ENCODE measurements at regions not wholly inside any gene's neighbourhood (a gene's known extent, or its start where the extent isn't known, plus 50 kb on each side); places are given as distances from the start of the nearest gene placed in this dataset.

- no peak for DNase-seq (ENCODE audit: low read depth)
- no peak overlapping the region for H3K4me3 ChIP-seq (ENCODE audit: low read depth, low read length)
- TF ChIP-seq, protein P1, sequence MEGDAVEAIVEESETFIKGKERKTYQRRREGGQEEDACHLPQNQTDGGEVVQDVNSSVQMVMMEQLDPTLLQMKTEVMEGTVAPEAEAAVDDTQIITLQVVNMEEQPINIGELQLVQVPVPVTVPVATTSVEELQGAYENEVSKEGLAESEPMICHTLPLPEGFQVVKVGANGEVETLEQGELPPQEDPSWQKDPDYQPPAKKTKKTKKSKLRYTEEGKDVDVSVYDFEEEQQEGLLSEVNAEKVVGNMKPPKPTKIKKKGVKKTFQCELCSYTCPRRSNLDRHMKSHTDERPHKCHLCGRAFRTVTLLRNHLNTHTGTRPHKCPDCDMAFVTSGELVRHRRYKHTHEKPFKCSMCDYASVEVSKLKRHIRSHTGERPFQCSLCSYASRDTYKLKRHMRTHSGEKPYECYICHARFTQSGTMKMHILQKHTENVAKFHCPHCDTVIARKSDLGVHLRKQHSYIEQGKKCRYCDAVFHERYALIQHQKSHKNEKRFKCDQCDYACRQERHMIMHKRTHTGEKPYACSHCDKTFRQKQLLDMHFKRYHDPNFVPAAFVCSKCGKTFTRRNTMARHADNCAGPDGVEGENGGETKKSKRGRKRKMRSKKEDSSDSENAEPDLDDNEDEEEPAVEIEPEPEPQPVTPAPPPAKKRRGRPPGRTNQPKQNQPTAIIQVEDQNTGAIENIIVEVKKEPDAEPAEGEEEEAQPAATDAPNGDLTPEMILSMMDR (IDR thresholded peaks at IDR 0.05; ENCODE audit: insufficient read depth, low read depth, low read length, missing control alignments): no peak
Observed at GRCh38 chr13:40504641-40505040, 161.8 kb downstream of the FOXO1 start.

DNA sequence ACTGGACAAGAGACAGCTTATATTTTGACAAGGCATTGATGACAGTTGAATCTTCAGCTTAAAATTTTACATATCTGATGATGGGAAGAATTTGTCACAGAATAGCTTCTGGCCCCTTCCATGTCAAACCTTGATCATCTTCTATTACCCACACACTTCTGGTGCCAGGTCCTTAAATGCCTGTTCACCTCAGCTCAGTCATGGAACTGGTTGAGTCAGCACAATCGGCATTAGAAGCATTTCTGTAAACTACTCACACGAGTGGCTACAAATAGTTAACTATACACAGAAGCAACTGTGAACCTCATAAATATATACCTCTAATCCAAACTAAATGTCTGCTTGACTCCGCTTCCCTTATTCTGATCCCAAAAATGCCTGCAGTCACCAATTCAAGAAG is 161.2 kb downstream of the FOXO1 start:
- no peak overlapping the region for H3K4me3 ChIP-seq (ENCODE audit: low read depth, low read length)
- no peak for DNase-seq (ENCODE audit: low read depth)
- TF ChIP-seq, protein P1 (IDR thresholded peaks at IDR 0.05; ENCODE audit: insufficient read depth, low read depth, low read length, missing control alignments): no peak
